H1 (cell line): ENCODE measurements at regions not wholly inside any gene's neighbourhood (a gene's known extent, or its start where the extent isn't known, plus 50 kb on each side); places are given as distances from the start of the nearest gene placed in this dataset.

ENCODE experiments used
- CTCF ChIA-PET: fragments of 300-600 bp; sonication (Branson Sonifier 250); formaldehyde crosslinking; loops from one replicate; lab custom pipeline; 2021; ENCODE audit not compliant: partially characterized antibody; lab: Charles Lee
- POLR2A ChIA-PET: fragments of 300-600 bp; sonication (Branson Sonifier 250); formaldehyde crosslinking; loops from one replicate; lab custom pipeline; 2021; ENCODE audit warnings: inconsistent platforms; ENCODE audit not compliant: partially characterized antibody; lab: Charles Lee
- DNase-seq, 2 experiments: peaks; one replicate each; pipeline versions ENCODE4 v3.0.0 to v3.0.0-alpha.2; 2010 to 2022; ENCODE audit warnings: low spot score in 2 of 2, low read depth in 1 of 2, mixed read lengths in 1 of 2
- FAIRE-seq: peaks from 2 replicates; lab custom pipeline; 2011; peaks lifted over from hg19 to GRCh38; lab: Jason Lieb, UNC
- H2AFZ ChIP-seq: 2 replicates; pipeline ENCODE4 v1.8.1; 2012; ENCODE audit warnings: low read length, inconsistent platforms
- H2AK5ac ChIP-seq: 2 replicates; pipeline ENCODE4 v1.6.1; 2013; ENCODE audit warnings: low read depth, low read length
- H2BK120ac ChIP-seq: replicated peaks from 2 replicates; pipeline ENCODE3; 2013; ENCODE audit warnings: low read depth, low read length, inconsistent platforms
- H2BK12ac ChIP-seq: 2 replicates; pipeline ENCODE4 v1.6.1; 2013; ENCODE audit warnings: low read depth, low read length
- H2BK15ac ChIP-seq: 2 replicates; pipeline ENCODE4 v1.6.1; 2013; ENCODE audit warnings: low read length
- H2BK20ac ChIP-seq: 2 replicates; pipeline ENCODE4 v1.6.1; 2013; ENCODE audit warnings: low read length
- H2BK5ac ChIP-seq: 2 replicates; pipeline ENCODE4 v1.6.1; 2013; ENCODE audit warnings: low read depth, low read length
- H3K14ac ChIP-seq: 2 replicates; pipeline ENCODE4 v1.6.1; 2013; ENCODE audit warnings: inconsistent platforms; ENCODE audit not compliant: insufficient read length
- H3K18ac ChIP-seq: 2 replicates; pipeline ENCODE4 v1.6.1; 2013; ENCODE audit warnings: low read length; ENCODE audit errors: extremely low read depth
- H3K23ac ChIP-seq: 2 replicates; pipeline ENCODE4 v1.6.1; 2013; ENCODE audit warnings: inconsistent platforms; ENCODE audit not compliant: insufficient read length
- H3K23me2 ChIP-seq: 2 replicates; pipeline ENCODE4 v1.6.1; 2013; ENCODE audit warnings: low read depth, low read length
- H3K27ac ChIP-seq: 2 replicates; pipeline ENCODE4 v1.6.1; 2011; ENCODE audit warnings: low read depth, low read length, inconsistent platforms
- H3K27me3 ChIP-seq, 4 experiments: replicated peaks in 1 of 4; 1 replicate in 1 of 4; 2 replicates in 3 of 4; pipeline versions ENCODE4 v1.6.1 to v1.8.1; 2011 to 2013; ENCODE audit warnings: low read length in 3 of 4, mild to moderate bottlenecking in 3 of 4, inconsistent platforms in 2 of 4, mixed read lengths in 2 of 4, moderate library complexity in 1 of 4; ENCODE audit not compliant: control insufficient read depth in 3 of 4, insufficient read depth in 3 of 4; ENCODE audit errors: extremely low read depth in 1 of 4
- H3K36me3 ChIP-seq, 4 experiments: 2 replicates each; pipeline versions ENCODE4 v1.6.1 to v1.8.1; 2011 to 2013; ENCODE audit warnings: mild to moderate bottlenecking in 4 of 4, low read length in 3 of 4, moderate library complexity in 2 of 4, control low read depth in 1 of 4, inconsistent platforms in 1 of 4; ENCODE audit not compliant: insufficient read depth in 4 of 4, control insufficient read depth in 2 of 4
- H3K4ac ChIP-seq: replicated peaks from 2 replicates; pipeline ENCODE3; 2013; ENCODE audit warnings: low read length, low read depth, mixed read lengths, inconsistent platforms; ENCODE audit not compliant: insufficient read length
- H3K4me1 ChIP-seq, 4 experiments: replicated peaks in 1 of 4; 1 replicate in 1 of 4; 2 replicates in 3 of 4; pipeline versions ENCODE4 v1.6.1 to v1.8.1; 2011 to 2013; ENCODE audit warnings: low read length in 3 of 4, inconsistent platforms in 2 of 4, mixed read lengths in 1 of 4; ENCODE audit not compliant: insufficient read depth in 4 of 4, control insufficient read depth in 3 of 4
- H3K4me2 ChIP-seq, 2 experiments: 2 replicates each; pipeline versions ENCODE4 v1.6.1 to v1.8.1; 2011 to 2013; ENCODE audit warnings: low read depth in 2 of 2, low read length in 2 of 2, control low read depth in 1 of 2, inconsistent platforms in 1 of 2, mild to moderate bottlenecking in 1 of 2; ENCODE audit not compliant: insufficient read depth in 1 of 2
- H3K4me3 ChIP-seq, 4 experiments: fragments of 200-600, 300-600 bp in 1 of 4; sonication (generic), shearing (Covaris generic), sonication (Bioruptor Twin) in 1 of 4; 2 replicates each; pipeline versions ENCODE4 v1.5.1 to v1.8.1; 2011 to 2016; ENCODE audit warnings: low read length in 4 of 4, low read depth in 3 of 4, control low read depth in 2 of 4, inconsistent platforms in 2 of 4, mild to moderate bottlenecking in 2 of 4, mixed read lengths in 1 of 4, moderate library complexity in 1 of 4; ENCODE audit not compliant: insufficient read depth in 2 of 4; ENCODE audit errors: extremely low read depth in 1 of 4
- H3K56ac ChIP-seq: replicated peaks from 2 replicates; pipeline ENCODE3; 2013; ENCODE audit warnings: low read depth, mild to moderate bottlenecking, mixed read lengths, low read length, inconsistent platforms; ENCODE audit not compliant: insufficient read length
- H3K79me1 ChIP-seq: 2 replicates; pipeline ENCODE4 v1.6.1; 2013; ENCODE audit warnings: low read depth, low read length, control low read depth
- H3K79me2 ChIP-seq, 2 experiments: 2 replicates each; pipeline versions ENCODE4 v1.6.1 to v1.8.1; 2012 to 2013; ENCODE audit warnings: low read length in 2 of 2, mild to moderate bottlenecking in 2 of 2, inconsistent platforms in 1 of 2; ENCODE audit not compliant: insufficient read depth in 2 of 2, control insufficient read depth in 1 of 2
- H3K9ac ChIP-seq, 4 experiments: replicated peaks in 1 of 4; 1 replicate in 1 of 4; 2 replicates in 3 of 4; pipeline versions ENCODE4 v1.6.1 to v1.8.1; 2011 to 2013; ENCODE audit warnings: low read depth in 3 of 4, low read length in 3 of 4, control low read depth in 2 of 4, mild to moderate bottlenecking in 2 of 4, moderate library complexity in 2 of 4, inconsistent platforms in 1 of 4; ENCODE audit errors: extremely low read depth in 1 of 4
- H3K9me3 ChIP-seq, 2 experiments: 2 replicates each; pipeline versions ENCODE4 v1.6.1 to v1.8.1; 2012 to 2013; ENCODE audit warnings: mild to moderate bottlenecking in 2 of 2, moderate library complexity in 2 of 2, control low read depth in 1 of 2, inconsistent platforms in 1 of 2, low read depth in 1 of 2, low read length in 1 of 2, mixed read lengths in 1 of 2; ENCODE audit not compliant: insufficient read depth in 2 of 2
- H4K20me1 ChIP-seq, 2 experiments: replicated peaks in 1 of 2; 2 replicates each; pipeline versions ENCODE3 to v1.8.1; 2011 to 2013; ENCODE audit warnings: inconsistent platforms in 2 of 2, low read length in 2 of 2, mild to moderate bottlenecking in 1 of 2; ENCODE audit not compliant: insufficient read depth in 2 of 2, control insufficient read depth in 1 of 2
- H4K5ac ChIP-seq: 2 replicates; pipeline ENCODE4 v1.6.1; 2013; ENCODE audit warnings: low read length, low read depth, mixed read lengths, inconsistent platforms; ENCODE audit not compliant: insufficient read length
- H4K8ac ChIP-seq: 2 replicates; pipeline ENCODE4 v1.8.0; 2013; ENCODE audit warnings: mild to moderate bottlenecking, moderate library complexity, low read length, inconsistent platforms; ENCODE audit not compliant: insufficient read depth; ENCODE audit errors: extremely low read depth
- H4K91ac ChIP-seq: replicated peaks from 2 replicates; pipeline ENCODE3; 2013; ENCODE audit warnings: low read length, mixed read lengths, inconsistent platforms; ENCODE audit not compliant: insufficient read length
- BRCA1 ChIP-seq: IDR thresholded peaks from 2 replicates; pipeline ENCODE4 v1.6.1; 2012; ENCODE audit warnings: low read depth, low read length, improper control_type of control experiment
- CBX5 ChIP-seq: fragments of 300-800, 300-1000 bp; sonication (generic); IDR thresholded peaks from 2 replicates; pipeline ENCODE4 v1.7.1; 2016; ENCODE audit warnings: antibody characterized with exemption, low read length, low read depth
- CHD1 ChIP-seq: IDR thresholded peaks from 2 replicates; pipeline ENCODE4 v1.6.1; 2012; ENCODE audit warnings: low read depth, low read length, improper control_type of control experiment
- EGR1 ChIP-seq: IDR thresholded peaks from 2 replicates; pipeline ENCODE4 v1.6.1; 2011; ENCODE audit warnings: low read depth, low read length, borderline replicate concordance
- EP300 ChIP-seq, 2 experiments: IDR thresholded peaks; 1 replicate in 1 of 2; 2 replicates in 1 of 2; pipeline ENCODE4 v1.6.1; 2011 to 2012; ENCODE audit warnings: low read depth in 2 of 2, low read length in 2 of 2, mild to moderate bottlenecking in 2 of 2, borderline replicate concordance in 1 of 2, inconsistent platforms in 1 of 2, moderate library complexity in 1 of 2
- JUN ChIP-seq: IDR thresholded peaks from 2 replicates; pipeline ENCODE4 v1.6.1; 2011; ENCODE audit warnings: low read depth, mild to moderate bottlenecking, improper control_type of control experiment, low read length
- KDM4A ChIP-seq: IDR thresholded peaks from one replicate; pipeline ENCODE4 v1.7.1; 2012; ENCODE audit warnings: low read depth, mild to moderate bottlenecking, moderate library complexity, low read length, inconsistent platforms; ENCODE audit not compliant: severe bottlenecking
- PHF8 ChIP-seq: fragments of 200-600 bp; sonication (generic); conservative IDR thresholded peaks from 2 replicates; pipeline ENCODE4 v1.7.1; 2012; ENCODE audit warnings: low read depth, mild to moderate bottlenecking, inconsistent platforms, low read length, moderate library complexity
- POLR2AphosphoS5 ChIP-seq: IDR thresholded peaks from 2 replicates; pipeline ENCODE4 v1.6.1; 2011; ENCODE audit warnings: low read depth, low read length
- USF2 ChIP-seq: IDR thresholded peaks from 2 replicates; pipeline ENCODE4 v1.6.1; 2011; ENCODE audit warnings: low read length, improper control_type of control experiment
- ZNF274 ChIP-seq: IDR thresholded peaks from 2 replicates; pipeline ENCODE4 v1.7.0; 2012; ENCODE audit warnings: low read length, borderline replicate concordance; ENCODE audit errors: extremely low read depth
- WGBS, 2 experiments: shearing (Covaris generic) in 1 of 2; methylation state at CpG; one replicate each; pipeline versions ENCODE4 v1.1.6 to v1.1.7; 2013 to 2015; ENCODE audit warnings: low lambda C conversion rate in 2 of 2, mixed read lengths in 2 of 2, inconsistent platforms in 1 of 2, low coverage in 1 of 2, missing lambda C conversion rate in 1 of 2; ENCODE audit not compliant: insufficient replicate concordance in 2 of 2, insufficient coverage in 1 of 2, insufficient read length in 1 of 2; ENCODE audit errors: extremely low coverage in 1 of 2, missing lambda C conversion rate in 1 of 2; 5-methylcytosine and 5-hydroxymethylcytosine counted together

GRCh38 chr22:48908547-48908946 is 919.1 kb downstream of the BRD1 start:
- Histone ChIP-seq H3K79me2 (no peaks in the 10 kb centered on the region), H3K4me2 (no peak overlapping the region)
- FAIRE-seq = no peak

More at GRCh38 chr22:48908547-48908946, 919.1 kb downstream of the BRD1 start:
- no peak overlapping the region for H4K5ac ChIP-seq
- H2AFZ ChIP-seq = no peak overlapping the region
- no peak overlapping the region for H3K4me3 ChIP-seq
- no peak overlapping the region for H3K23ac ChIP-seq
- no peak overlapping the region for H3K4ac ChIP-seq
- H3K79me1 ChIP-seq = no peaks in the 10 kb centered on the region
- H2BK12ac ChIP-seq = no peak overlapping the region
- H3K23me2 ChIP-seq = no peaks in the 10 kb centered on the region
- no peak overlapping the region for H3K14ac ChIP-seq
- DNase-seq = no peak
- H3K27me3 ChIP-seq = peaks cover 0 to 5% (median 0%) of the 10 kb centered on the region in 4 experiments; a peak in 2 of 7 replicates
- H4K91ac ChIP-seq = no peak overlapping the region
- H3K27ac ChIP-seq = no peak overlapping the region
- H2AK5ac ChIP-seq = no peak overlapping the region
- H3K18ac ChIP-seq = no peak overlapping the region
- CTCF ChIA-PET = interaction anchor here (0.6 kb wide), 1 partner anchor 10 kb away, joined by 4 read pairs; no protein-coding TSS in a partner anchor
- no peaks in the 10 kb centered on the region for H4K20me1 ChIP-seq
- H3K9ac ChIP-seq = no peak overlapping the region
- H2BK15ac ChIP-seq = no peak overlapping the region
- no peak overlapping the region for H2BK5ac ChIP-seq
- WGBS, 2 experiments = 90% methylated on average over 9 of the region's 9 CpGs; no CpG with 5 or more reads in 1 of the 2 experiments
- H3K4me1 ChIP-seq = no peaks in the 10 kb centered on the region
- no peak for TF ChIP-seq ZNF274
- TF ChIP-seq BRCA1 = no peak
- no peak for TF ChIP-seq USF2
- no peak for TF ChIP-seq EP300 (IDR thresholded peaks at IDR 0.05; ENCODE audit: borderline replicate concordance in 1 of 2, low read depth in 2 of 2, low read length in 2 of 2)
- no peak for TF ChIP-seq JUN
- no peak for TF ChIP-seq CHD1
- TF ChIP-seq PHF8 = no peak
- no peak for TF ChIP-seq CBX5
- TF ChIP-seq KDM4A = no peak
- no peak for TF ChIP-seq POLR2AphosphoS5
- no peak for TF ChIP-seq EGR1
- no peaks in the 10 kb centered on the region for H3K9me3 ChIP-seq
- H2BK20ac ChIP-seq = no peak overlapping the region
- no peak overlapping the region for H4K8ac ChIP-seq
- H3K56ac ChIP-seq = no peak overlapping the region
- no peaks in the 10 kb centered on the region for H3K36me3 ChIP-seq
- POLR2A ChIA-PET = no interaction called here
- no peak overlapping the region for H2BK120ac ChIP-seq
